OCI-LY1 (cell line): ENCODE measurements at regions not wholly inside any gene's neighbourhood (a gene's known extent, or its start where the extent isn't known, plus 50 kb on each side); places are given as distances from the start of the nearest gene placed in this dataset.

ENCODE experiments used
- H2AFZ ChIP-seq: fragments of 200-600 bp; sonication (generic), shearing (Covaris generic); 2 replicates; pipeline ENCODE4 v1.6.0; 2014; ENCODE audit warnings: antibody characterized with exemption, mild to moderate bottlenecking, low read length
- H3F3A ChIP-seq: fragments of 200-600 bp; sonication (generic), shearing (Covaris generic); 2 replicates; pipeline ENCODE4 v1.6.0; 2014; ENCODE audit warnings: mild to moderate bottlenecking, antibody characterized with exemption, low read length, moderate library complexity; ENCODE audit not compliant: insufficient read depth
- H3K27ac ChIP-seq: fragments of 200-600 bp; sonication (generic); 2 replicates; pipeline ENCODE4 v1.5.1; 2014; ENCODE audit warnings: low read length, mixed run types, mild to moderate bottlenecking, low read depth; ENCODE audit not compliant: poor library complexity, severe bottlenecking
- H3K27me3 ChIP-seq: fragments of 200-600 bp; sonication (generic); 2 replicates; pipeline ENCODE4 v1.6.0; 2014; ENCODE audit warnings: antibody characterized with exemption, mild to moderate bottlenecking, low read length, moderate library complexity; ENCODE audit not compliant: insufficient read depth
- H3K36me3 ChIP-seq: fragments of 200-600 bp; sonication (generic); 2 replicates; pipeline ENCODE4 v1.6.1; 2014; ENCODE audit warnings: mild to moderate bottlenecking, antibody characterized with exemption, low read length, moderate library complexity, mixed read lengths; ENCODE audit not compliant: insufficient read depth
- H3K4me1 ChIP-seq: fragments of 200-600 bp; sonication (generic); 2 replicates; pipeline ENCODE4 v1.5.1; 2014; ENCODE audit warnings: mild to moderate bottlenecking, low read length, moderate library complexity; ENCODE audit not compliant: insufficient read depth, severe bottlenecking
- H3K4me2 ChIP-seq: fragments of 200-600 bp; sonication (generic), shearing (Covaris generic); 2 replicates; pipeline ENCODE4 v1.6.1; 2014; ENCODE audit warnings: low read length
- H3K4me3 ChIP-seq: fragments of 200-600 bp; sonication (generic); 2 replicates; pipeline ENCODE4 v1.5.1; 2014; ENCODE audit warnings: low read length, low read depth, mild to moderate bottlenecking, mixed read lengths; ENCODE audit not compliant: poor library complexity, severe bottlenecking
- H3K79me2 ChIP-seq: fragments of 200-600 bp; shearing (Covaris generic); 2 replicates; pipeline ENCODE4 v1.6.1; 2016; ENCODE audit warnings: mixed run types, low read length, mixed read lengths; ENCODE audit not compliant: insufficient read depth
- H3K9ac ChIP-seq: fragments of 200-600 bp; sonication (generic), shearing (Covaris generic); 2 replicates; pipeline ENCODE4 v1.6.1; 2014; ENCODE audit warnings: mild to moderate bottlenecking, low read length, mixed read lengths
- H3K9me2 ChIP-seq: fragments of 200-600 bp; sonication (generic), shearing (Covaris generic); 2 replicates; pipeline ENCODE4 v1.6.1; 2014; ENCODE audit warnings: low read depth, mild to moderate bottlenecking, low read length, mixed read lengths
- H3K9me3 ChIP-seq: fragments of 200-600 bp; shearing (Covaris generic); 2 replicates; pipeline ENCODE4 v1.6.1; 2014; ENCODE audit warnings: low read length, mixed read lengths
- H4K20me1 ChIP-seq: fragments of 200-600 bp; sonication (generic), shearing (Covaris generic); 2 replicates; pipeline ENCODE4 v1.6.0; 2016; ENCODE audit warnings: mild to moderate bottlenecking, low read length; ENCODE audit not compliant: insufficient read depth
- EZH2 ChIP-seq: fragments of 200-600 bp; sonication (generic), shearing (Covaris generic); IDR thresholded peaks from 2 replicates; pipeline ENCODE4 v1.8.0; 2017; ENCODE audit warnings: borderline replicate concordance, mixed run types, mild to moderate bottlenecking, antibody characterized with exemption, low read length, moderate library complexity, mixed read lengths
- TF ChIP-seq, protein P1 (sequence below): fragments of 200-600 bp; sonication (generic), shearing (Covaris generic); IDR thresholded peaks from 2 replicates; pipeline ENCODE4 v1.5.1; 2017; ENCODE audit warnings: mild to moderate bottlenecking, antibody characterized with exemption, low read length, moderate library complexity, mixed read lengths

DNA sequence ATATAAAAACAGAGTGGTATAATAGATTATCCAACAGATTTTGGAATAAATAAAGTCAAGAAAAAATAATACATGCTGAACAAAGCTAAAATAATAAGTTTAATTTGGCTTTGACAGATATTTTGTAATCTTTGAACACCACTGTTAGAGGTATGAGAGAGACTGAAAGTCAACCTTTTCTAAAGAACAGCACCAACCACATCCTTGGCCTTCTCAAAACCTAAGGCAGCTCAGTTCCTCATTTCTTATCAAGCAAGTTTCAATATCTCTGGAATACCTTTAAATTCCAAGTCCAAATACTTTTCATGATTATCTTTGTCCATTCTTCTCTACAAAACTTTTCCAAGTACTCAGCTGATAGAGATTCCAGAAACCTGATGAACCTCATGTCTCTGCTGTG is 1603.8 kb downstream of the CDH8 start:
- H3K9ac ChIP-seq: no peak overlapping the region
- H4K20me1 ChIP-seq: no peaks in the 10 kb centered on the region
- H3K4me2 ChIP-seq: no peak overlapping the region
- H2AFZ ChIP-seq: no peak overlapping the region
- H3K27ac ChIP-seq: no peak overlapping the region
- H3K9me2 ChIP-seq: no peaks in the 10 kb centered on the region
- H3K79me2 ChIP-seq: no peaks in the 10 kb centered on the region
- TF ChIP-seq, protein P1, sequence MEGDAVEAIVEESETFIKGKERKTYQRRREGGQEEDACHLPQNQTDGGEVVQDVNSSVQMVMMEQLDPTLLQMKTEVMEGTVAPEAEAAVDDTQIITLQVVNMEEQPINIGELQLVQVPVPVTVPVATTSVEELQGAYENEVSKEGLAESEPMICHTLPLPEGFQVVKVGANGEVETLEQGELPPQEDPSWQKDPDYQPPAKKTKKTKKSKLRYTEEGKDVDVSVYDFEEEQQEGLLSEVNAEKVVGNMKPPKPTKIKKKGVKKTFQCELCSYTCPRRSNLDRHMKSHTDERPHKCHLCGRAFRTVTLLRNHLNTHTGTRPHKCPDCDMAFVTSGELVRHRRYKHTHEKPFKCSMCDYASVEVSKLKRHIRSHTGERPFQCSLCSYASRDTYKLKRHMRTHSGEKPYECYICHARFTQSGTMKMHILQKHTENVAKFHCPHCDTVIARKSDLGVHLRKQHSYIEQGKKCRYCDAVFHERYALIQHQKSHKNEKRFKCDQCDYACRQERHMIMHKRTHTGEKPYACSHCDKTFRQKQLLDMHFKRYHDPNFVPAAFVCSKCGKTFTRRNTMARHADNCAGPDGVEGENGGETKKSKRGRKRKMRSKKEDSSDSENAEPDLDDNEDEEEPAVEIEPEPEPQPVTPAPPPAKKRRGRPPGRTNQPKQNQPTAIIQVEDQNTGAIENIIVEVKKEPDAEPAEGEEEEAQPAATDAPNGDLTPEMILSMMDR: no peak
- no peak for TF ChIP-seq EZH2
- H3F3A ChIP-seq: no peaks in the 10 kb centered on the region
- no peaks in the 10 kb centered on the region for H3K27me3 ChIP-seq
- no peaks in the 10 kb centered on the region for H3K4me1 ChIP-seq
- H3K9me3 ChIP-seq: no peaks in the 10 kb centered on the region
- H3K4me3 ChIP-seq: no peak overlapping the region
- no peaks in the 10 kb centered on the region for H3K36me3 ChIP-seq

DNA sequence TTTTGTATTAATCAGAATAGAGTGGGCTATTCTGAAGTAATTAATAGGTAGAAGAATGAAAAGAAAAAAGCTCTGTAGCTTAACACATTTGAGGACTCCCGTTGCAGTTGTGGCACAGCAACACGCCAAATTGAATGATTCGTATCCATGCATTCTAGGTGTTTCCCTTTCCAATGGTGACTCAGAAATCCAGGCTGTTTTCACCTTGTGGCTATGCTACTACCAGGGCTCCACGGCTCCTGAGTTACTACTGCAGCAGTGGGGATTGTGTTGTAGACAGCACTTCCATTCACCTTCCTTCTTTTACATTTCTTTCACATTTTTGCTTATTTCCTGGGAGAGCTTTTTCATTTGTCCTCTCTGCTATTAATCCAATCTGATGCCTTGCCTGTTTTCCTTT is 1616.4 kb downstream of the CDH8 start:
- no peak overlapping the region for H3K4me3 ChIP-seq
- TF ChIP-seq, protein P1: no peak
- no peak for TF ChIP-seq EZH2
- H3K4me1 ChIP-seq: no peaks in the 10 kb centered on the region
- H3K36me3 ChIP-seq: no peaks in the 10 kb centered on the region
- H3K9me3 ChIP-seq: no peaks in the 10 kb centered on the region
- no peaks in the 10 kb centered on the region for H4K20me1 ChIP-seq
- no peak overlapping the region for H3K4me2 ChIP-seq
- no peaks in the 10 kb centered on the region for H3K9me2 ChIP-seq
- no peaks in the 10 kb centered on the region for H3K79me2 ChIP-seq
- H3K27ac ChIP-seq: no peak overlapping the region
- no peak overlapping the region for H3K9ac ChIP-seq
- H3K27me3 ChIP-seq: no peaks in the 10 kb centered on the region
- no peaks in the 10 kb centered on the region for H3F3A ChIP-seq
- no peak overlapping the region for H2AFZ ChIP-seq

DNA sequence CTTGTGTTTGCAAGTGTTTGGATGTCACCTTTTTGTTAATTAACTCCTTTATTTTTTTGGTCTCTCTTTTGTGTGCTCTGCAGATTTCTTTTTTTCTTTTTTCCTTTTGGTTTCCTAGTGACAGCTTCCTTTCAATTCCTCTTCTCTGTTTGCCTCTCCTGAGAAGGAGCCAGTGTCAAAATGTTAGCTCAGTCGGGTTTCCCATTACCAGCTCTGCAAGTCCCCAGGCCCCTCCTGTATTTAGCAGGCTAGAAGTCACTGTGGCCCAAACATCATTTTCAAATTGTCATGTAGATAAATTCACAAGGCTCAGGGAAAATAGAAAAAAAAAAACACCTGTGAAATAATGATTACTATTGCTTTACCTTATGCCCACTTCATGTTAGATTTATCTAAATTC is 1621.6 kb downstream of the CDH8 start:
- H3F3A ChIP-seq: no peaks in the 10 kb centered on the region
- no peak for TF ChIP-seq EZH2
- TF ChIP-seq, protein P1: no peak
- H2AFZ ChIP-seq: no peak overlapping the region
- no peaks in the 10 kb centered on the region for H4K20me1 ChIP-seq
- no peak overlapping the region for H3K27ac ChIP-seq
- no peaks in the 10 kb centered on the region for H3K9me3 ChIP-seq
- no peaks in the 10 kb centered on the region for H3K9me2 ChIP-seq
- H3K9ac ChIP-seq: no peak overlapping the region
- H3K27me3 ChIP-seq: no peaks in the 10 kb centered on the region
- H3K4me2 ChIP-seq: no peak overlapping the region
- H3K4me1 ChIP-seq: no peaks in the 10 kb centered on the region
- H3K36me3 ChIP-seq: no peaks in the 10 kb centered on the region
- no peak overlapping the region for H3K4me3 ChIP-seq
- no peaks in the 10 kb centered on the region for H3K79me2 ChIP-seq
